ENCODE measurements at regions not wholly inside any gene's neighbourhood (a gene's known extent, or its start where the extent isn't known, plus 50 kb on each side); places are given as distances from the start of the nearest gene placed in this dataset.

DNA sequence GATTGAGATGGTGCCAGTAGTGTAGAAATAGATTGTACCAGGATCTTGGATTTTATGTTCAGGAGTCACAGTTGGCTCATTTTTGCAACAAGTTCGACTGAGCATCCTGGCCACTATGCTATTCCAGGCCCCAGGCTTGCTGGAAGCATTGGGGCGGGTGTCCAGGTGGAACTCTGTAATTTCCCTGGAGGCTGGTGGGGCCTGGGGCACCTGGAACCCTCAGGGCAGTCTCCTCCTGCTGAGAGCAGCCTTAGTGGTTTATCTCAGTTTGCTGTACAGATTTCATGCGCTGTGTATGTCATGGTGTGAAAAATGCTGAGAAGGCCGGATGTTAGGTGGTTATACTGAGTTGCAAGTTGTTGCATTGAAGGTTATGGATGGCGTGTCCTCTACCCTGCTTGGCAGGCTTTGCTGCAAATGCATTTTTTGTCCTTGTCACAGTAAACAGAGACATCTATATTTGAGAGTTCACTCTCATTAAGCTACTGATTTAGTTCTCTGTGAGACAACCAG, 135.1 kb upstream of the MYLIP start:
- no peak for DNase-seq

DNA sequence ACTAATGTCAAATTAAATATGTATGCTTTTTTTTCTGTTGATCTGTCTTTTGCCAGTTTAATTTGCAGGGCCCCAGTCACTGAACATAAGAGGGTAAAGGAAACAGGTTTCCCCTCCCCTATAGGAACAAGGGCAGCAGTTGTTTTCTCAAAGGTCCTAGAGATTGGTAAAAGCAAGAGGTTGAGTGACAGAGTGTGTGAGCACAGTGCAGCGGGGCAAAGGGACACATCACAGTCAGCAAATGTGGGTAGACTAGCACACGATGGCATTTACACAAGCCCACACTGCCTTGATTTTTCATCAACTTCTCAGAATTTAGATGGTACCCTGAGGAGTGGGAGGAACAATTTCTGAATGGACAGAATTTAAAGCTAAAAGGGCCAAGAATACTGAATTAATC, 138.7 kb upstream of the MYLIP start:
- DNase-seq, result no peak

- no peak for DNase-seq
Observed at GRCh38 chr6:15989397-15989796, 139.5 kb upstream of the MYLIP start.

DNA sequence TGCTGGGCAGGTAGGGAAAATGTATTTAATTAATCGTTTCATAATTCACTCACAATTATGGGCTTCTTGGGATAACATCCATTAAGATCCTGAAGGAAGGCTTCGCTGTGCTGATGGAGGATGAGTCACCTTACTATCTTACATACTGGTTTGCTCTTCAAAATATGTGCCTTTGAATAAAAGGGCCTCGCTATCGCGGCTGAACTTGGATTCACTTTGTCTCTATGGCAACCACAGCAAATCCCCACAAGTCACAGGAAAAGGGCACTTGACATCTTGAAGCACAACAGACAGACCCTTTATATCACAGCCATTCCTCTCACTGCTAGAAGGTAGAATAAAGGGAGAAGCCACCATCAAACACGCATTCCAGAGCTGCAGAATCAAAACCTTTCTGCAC, 141.3 kb upstream of the MYLIP start:
- DNase-seq, result peak; percentile 5

- DNase-seq, result no peak
Observed at GRCh38 chr6:15986027-15986629, 142.8 kb upstream of the MYLIP start.

- DNase-seq, result no peak
Observed at GRCh38 chr6:15985379-15985959, 143.4 kb upstream of the MYLIP start.

DNA sequence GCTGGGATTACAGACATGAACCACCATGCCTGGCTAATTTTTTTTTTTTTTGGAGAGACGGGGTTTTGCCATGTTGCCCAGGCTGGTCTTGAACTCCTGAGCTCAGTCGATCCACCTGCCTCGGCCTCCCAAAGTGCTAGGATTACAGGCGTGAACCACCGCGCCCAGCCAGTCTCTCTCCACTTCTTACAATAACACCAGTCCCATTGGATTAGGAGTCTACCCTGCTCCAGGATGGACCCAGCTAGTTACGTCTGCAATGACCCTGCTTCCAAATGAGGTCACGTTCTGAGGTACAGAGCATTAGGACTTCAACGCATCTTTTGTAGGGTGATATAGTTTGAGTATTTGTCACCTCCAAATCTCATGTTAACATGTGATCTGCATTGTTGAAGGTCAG, 146.9 kb upstream of the MYLIP start:
- DNase-seq, result no peak

DNA sequence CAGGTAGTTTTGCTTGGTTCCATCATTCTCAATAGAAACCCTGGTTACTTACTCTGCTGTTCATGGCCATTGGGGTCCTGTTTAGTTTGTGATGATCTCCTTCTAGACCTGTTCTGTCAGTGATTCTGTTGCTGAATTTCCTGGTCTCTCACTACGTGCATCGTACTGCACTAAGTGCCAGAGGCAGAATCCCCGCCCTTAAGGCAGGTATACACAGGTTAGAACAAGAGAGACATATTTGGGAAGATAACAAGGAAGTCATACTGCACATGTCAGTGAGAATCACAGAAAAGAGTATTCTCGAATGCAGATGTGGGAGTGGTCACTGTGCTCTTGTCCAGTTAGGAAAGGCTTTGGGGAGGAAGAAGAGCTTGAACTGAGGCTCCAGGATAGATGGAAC, 148.1 kb upstream of the MYLIP start:
- DNase-seq, result no peak

DNA sequence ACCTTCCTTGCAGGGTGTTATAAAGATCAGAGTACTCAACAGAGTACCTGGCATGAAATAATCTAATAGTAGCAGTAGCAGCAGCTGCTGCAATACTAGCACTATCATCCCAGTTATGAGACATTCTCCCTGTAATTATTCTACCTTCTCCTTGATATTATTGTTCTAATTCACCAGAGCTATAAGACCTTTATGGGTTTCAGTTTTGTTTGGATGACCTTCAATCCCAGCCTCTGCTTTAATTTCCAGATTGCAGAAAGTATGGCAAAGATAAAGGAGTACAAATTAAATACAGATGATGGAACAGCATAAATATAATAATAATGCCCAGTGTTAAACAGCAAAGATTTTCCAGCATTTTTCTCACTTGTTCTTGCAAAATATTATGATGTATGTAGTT, 150.5 kb upstream of the MYLIP start:
- DNase-seq, result no peak

- DNase-seq, result no peak
Observed at GRCh38 chr6:15977050-15977449, 151.8 kb upstream of the MYLIP start.

GRCh38 chr6:15974817-15975216, 154.1 kb upstream of the MYLIP start:
- no peak for DNase-seq

- DNase-seq, result no peak
Observed at GRCh38 chr6:15970517-15970916, 158.4 kb upstream of the MYLIP start.

DNA sequence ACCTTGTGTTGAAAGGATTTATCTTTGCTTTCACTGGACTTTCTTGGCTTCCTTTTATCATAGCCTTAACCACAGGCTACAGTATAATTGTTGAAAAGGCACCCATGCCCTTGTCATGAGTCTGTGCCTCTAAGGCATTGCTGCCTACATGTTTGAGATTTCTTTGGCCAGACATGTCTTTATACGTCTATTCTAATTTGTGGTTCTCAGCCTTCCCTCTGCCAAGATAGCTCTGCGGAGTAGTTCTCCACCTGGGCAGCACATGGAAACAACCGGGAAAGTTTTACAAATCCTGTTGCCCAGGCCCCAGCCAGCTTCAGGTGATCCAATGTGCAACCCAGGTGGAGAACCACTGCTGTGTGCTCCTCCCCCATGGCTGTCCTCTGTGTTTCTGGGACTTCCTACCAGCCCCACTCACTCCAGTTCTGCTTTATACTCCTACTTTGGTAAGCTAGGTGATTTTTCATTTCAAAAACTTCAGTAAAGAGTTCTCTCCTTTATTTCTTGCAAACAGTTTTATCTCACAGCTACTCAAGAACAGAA, 159.6 kb upstream of the MYLIP start:
- DNase-seq, result no peak

DNA sequence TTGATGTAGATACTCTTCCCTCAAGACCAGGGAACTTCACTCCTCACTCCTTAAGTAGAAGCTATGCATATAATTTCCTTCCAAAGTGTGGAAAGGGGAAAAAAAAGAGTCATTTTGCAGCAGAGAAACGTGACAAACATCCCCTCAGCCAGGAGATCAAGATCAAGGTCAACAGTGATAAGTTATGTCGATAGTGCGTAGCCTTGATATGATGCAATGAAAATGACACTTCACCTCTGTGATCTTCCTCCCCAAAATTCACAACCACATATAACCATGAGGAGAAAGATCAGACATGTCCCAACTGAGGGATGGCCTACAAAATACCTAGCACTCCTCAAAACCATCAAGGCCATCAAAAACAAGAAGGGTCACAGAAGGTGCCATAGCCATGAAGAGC, 160.4 kb upstream of the MYLIP start:
- DNase-seq, result no peak

DNA sequence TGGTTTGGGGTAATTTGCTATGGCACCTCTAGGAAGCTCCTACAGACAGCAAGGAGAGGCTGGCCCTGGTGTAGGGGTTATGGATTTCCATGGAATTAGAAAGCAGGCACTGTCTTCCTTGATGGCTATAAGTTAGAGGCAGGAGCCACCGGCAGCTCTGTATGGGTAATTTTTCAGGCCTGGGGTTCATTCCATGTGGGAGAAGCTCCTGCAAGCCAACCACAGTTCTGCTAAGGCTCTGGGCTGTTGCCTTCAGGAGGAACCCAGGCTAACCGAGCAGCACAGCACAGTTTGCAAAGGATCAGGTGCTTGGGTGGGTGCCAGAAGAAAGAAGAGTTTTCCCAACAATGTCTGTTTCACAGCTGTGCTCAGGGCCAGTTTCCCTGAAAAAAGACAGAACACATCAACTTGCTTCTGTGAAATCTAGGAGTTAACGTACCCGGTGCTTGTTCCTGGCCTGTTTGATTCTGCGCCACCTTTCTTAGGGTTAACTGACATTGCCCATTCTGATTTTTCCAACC, 162.8 kb upstream of the MYLIP start:
- DNase-seq, result no peak

DNA sequence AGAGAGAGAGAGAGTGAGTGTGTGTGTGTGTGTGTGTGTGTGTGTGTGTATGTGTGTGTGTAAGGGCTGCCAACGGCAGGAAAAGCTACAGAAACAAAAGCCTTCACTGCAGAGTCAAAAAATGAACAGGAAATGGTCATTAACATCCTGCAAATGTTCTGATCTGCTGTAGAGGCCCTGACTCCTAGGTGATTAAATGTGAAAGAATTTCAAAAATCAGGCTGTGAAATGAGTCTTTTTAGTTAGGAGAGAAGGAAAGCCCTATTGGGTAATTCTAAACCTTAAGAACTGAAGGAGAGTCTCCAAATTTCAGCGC, 166.5 kb upstream of the MYLIP start:
- no peak for DNase-seq

DNA sequence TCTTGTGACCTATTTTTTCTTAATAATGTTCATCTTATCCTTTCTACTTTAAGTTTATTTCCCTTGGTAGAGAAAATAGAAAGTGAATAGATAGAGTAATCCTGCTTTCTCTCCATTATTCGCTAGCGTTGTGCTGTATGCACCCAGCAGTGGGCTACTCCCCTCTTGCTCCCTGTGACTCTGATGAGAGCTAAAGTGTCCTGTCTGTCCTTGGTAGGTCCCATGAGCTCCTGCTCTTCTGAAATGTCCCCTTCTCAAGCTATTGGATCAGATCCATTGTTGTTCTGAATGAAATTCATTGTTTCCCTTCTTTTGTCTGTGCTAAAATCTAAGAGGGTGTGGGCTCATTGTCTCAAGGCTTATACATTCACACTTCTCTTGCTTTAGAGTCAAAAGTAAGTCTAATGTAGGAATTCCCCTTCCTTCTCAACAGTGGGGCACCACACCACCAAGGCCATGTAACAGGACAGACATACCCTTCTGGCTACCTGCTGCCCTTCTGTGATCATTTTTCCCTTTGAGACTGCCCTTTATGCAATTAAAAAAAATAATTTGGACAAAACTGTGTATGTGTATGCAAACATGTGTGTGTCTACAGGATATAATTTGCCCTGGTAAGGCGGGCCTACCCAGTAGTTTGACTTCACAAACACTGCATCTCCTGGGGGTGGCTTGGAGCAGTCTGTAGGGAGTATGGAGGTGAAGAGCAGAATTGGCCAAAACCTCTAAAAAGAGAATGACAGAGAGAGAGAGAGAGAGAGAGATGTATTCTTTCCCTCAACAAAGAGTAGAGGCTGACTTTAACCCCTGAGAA, 167.0 kb upstream of the MYLIP start:
- no peak for DNase-seq

GRCh38 chr6:15960740-15961634, 167.9 kb upstream of the MYLIP start:
- no peak for DNase-seq

DNA sequence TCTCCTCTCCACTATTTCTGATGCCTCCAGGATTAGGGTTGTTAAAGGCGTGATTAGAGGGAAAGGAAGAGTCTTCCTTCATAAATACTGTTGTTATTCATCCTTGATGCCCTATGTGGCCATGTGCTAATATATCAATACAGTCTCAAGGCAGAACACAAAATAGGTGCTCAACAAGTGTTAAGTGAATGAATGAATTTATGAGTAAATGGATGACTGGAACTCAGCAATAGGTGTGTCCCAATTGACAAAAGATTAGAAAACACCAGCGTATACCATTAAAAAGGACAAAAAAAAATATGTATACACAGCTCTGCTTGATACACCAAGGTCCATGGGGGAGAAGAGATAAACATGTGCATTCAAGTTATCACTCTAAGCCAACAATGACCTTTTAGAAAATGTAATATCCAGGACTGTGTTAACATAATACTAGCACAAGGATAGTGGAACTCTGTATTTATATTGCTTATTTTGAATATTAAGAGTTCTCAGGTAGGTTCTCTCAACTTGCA, 171.2 kb upstream of the MYLIP start:
- no peak for DNase-seq

GRCh38 chr6:15956205-15957106, 172.4 kb upstream of the MYLIP start:
- DNase-seq, result peak; percentile 38

GRCh38 chr6:15955484-15955883, 173.4 kb upstream of the MYLIP start:
- DNase-seq, result no peak

Measured in NCI-H510A (cell line).